ENCODE measurements at regions not wholly inside any gene's neighbourhood (a gene's known extent, or its start where the extent isn't known, plus 50 kb on each side); places are given as distances from the start of the nearest gene placed in this dataset.

GRCh38 chr4:45648846-45649245 is 475.0 kb downstream of the GABRG1 start (continued):
- TF ChIP-seq CTCF (IDR thresholded peaks at IDR 0.05; ENCODE audit: low read depth, low read length, missing input control) (no peak), JUND (IDR thresholded peaks at IDR 0.05) (no peak), TAF1 (conservative IDR thresholded peaks at IDR 0.05) (no peak), HNF4A (conservative IDR thresholded peaks at IDR 0.05) (no peak), EGR1 (IDR thresholded peaks at IDR 0.05; ENCODE audit: low read depth in 2 of 2) (no peak), RAD21 (IDR thresholded peaks at IDR 0.05) (no peak), YY1 (IDR thresholded peaks at IDR 0.05) (no peak)

GRCh38 chr4:45647823-45648222 is 476.0 kb downstream of the GABRG1 start:
- Histone ChIP-seq H3K4me1 (ENCODE audit: control insufficient read depth in 4 of 4, insufficient read depth in 4 of 4, low read length in 3 of 4) (peaks cover 0 to 3% (median 0%) of the 10 kb centered on the region in 4 donors), H3K36me3 (ENCODE audit: control insufficient read depth in 4 of 4, insufficient read depth in 3 of 4, low read depth in 1 of 4, low read length in 3 of 4) (no peaks in the 10 kb centered on the region), H3K4me3 (ENCODE audit: low read depth in 1 of 3, low read length in 3 of 3) (no peak overlapping the region), H3K27me3 (ENCODE audit: control insufficient read depth in 4 of 4, insufficient read depth in 4 of 4, low read length in 3 of 4) (peaks cover 0 to 2% (median 0%) of the 10 kb centered on the region in 4 donors), H3K27ac (ENCODE audit: low read depth in 1 of 2, low read length in 2 of 2) (no peak overlapping the region), H3K9ac (ENCODE audit: low read depth in 1 of 2, low read length in 2 of 2) (no peak overlapping the region), H3K9me3 (ENCODE audit: control insufficient read depth in 4 of 4, low read length in 3 of 4) (no peaks in the 10 kb centered on the region)
- TF ChIP-seq SP1 (IDR thresholded peaks at IDR 0.05), result no peak
- no peak for DNase-seq (ENCODE audit: low spot score)

- H3K27me3 ChIP-seq (ENCODE audit: control insufficient read depth in 4 of 4, insufficient read depth in 4 of 4, low read length in 3 of 4), result peaks cover 0 to 2% (median 0%) of the 10 kb centered on the region in 4 donors
- no peak overlapping the region for H3K9ac ChIP-seq (ENCODE audit: low read depth in 1 of 2, low read length in 2 of 2)
- no peak overlapping the region for H3K4me3 ChIP-seq (ENCODE audit: low read depth in 1 of 3, low read length in 3 of 3)
- 63% methylated on average over 8 of the region's 8 CpGs for WGBS
- TF ChIP-seq GABPA (IDR thresholded peaks at IDR 0.05 in 1 of 2, conservative IDR thresholded peaks at IDR 0.05 in 1 of 2) (no peak), NR2F2 (IDR thresholded peaks at IDR 0.05) (no peak), HNF4G (IDR thresholded peaks at IDR 0.05) (no peak), RXRA (IDR thresholded peaks at IDR 0.05) (no peak), JUND (IDR thresholded peaks at IDR 0.05) (no peak), HNF4A (conservative IDR thresholded peaks at IDR 0.05) (no peak), YY1 (IDR thresholded peaks at IDR 0.05) (no peak), TAF1 (conservative IDR thresholded peaks at IDR 0.05) (no peak), CTCF (IDR thresholded peaks at IDR 0.05; ENCODE audit: low read depth, low read length, missing input control) (no peak), RAD21 (IDR thresholded peaks at IDR 0.05) (no peak), REST (IDR thresholded peaks at IDR 0.05) (no peak), EGR1 (IDR thresholded peaks at IDR 0.05; ENCODE audit: low read depth in 2 of 2) (no peak)
- TF ChIP-seq, protein P1, sequence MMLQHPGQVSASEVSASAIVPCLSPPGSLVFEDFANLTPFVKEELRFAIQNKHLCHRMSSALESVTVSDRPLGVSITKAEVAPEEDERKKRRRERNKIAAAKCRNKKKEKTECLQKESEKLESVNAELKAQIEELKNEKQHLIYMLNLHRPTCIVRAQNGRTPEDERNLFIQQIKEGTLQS (IDR thresholded peaks at IDR 0.05), result no peak
- TF ChIP-seq, protein P2, sequence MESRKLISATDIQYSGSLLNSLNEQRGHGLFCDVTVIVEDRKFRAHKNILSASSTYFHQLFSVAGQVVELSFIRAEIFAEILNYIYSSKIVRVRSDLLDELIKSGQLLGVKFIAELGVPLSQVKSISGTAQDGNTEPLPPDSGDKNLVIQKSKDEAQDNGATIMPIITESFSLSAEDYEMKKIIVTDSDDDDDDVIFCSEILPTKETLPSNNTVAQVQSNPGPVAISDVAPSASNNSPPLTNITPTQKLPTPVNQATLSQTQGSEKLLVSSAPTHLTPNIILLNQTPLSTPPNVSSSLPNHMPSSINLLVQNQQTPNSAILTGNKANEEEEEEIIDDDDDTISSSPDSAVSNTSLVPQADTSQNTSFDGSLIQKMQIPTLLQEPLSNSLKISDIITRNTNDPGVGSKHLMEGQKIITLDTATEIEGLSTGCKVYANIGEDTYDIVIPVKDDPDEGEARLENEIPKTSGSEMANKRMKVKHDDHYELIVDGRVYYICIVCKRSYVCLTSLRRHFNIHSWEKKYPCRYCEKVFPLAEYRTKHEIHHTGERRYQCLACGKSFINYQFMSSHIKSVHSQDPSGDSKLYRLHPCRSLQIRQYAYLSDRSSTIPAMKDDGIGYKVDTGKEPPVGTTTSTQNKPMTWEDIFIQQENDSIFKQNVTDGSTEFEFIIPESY (IDR thresholded peaks at IDR 0.05), result no peak
- TF ChIP-seq, protein P3, sequence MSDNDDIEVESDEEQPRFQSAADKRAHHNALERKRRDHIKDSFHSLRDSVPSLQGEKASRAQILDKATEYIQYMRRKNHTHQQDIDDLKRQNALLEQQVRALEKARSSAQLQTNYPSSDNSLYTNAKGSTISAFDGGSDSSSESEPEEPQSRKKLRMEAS (IDR thresholded peaks at IDR 0.05), result no peak
- H3K4me1 ChIP-seq (ENCODE audit: control insufficient read depth in 4 of 4, insufficient read depth in 4 of 4, low read length in 3 of 4), result peaks cover 0 to 3% (median 0%) of the 10 kb centered on the region in 4 donors
- no peak overlapping the region for H3K27ac ChIP-seq (ENCODE audit: low read depth in 1 of 2, low read length in 2 of 2)
- no peaks in the 10 kb centered on the region for H3K9me3 ChIP-seq (ENCODE audit: control insufficient read depth in 4 of 4, low read length in 3 of 4)
- no peak for DNase-seq (ENCODE audit: low spot score)
- H3K36me3 ChIP-seq (ENCODE audit: control insufficient read depth in 4 of 4, insufficient read depth in 3 of 4, low read depth in 1 of 4, low read length in 3 of 4), result no peaks in the 10 kb centered on the region
These were observed 476.8 kb downstream of the GABRG1 start for GRCh38 chr4:45646885-45647590.

All from liver (tissue), 8 donors.